ENCODE measurements at regions not wholly inside any gene's neighbourhood (a gene's known extent, or its start where the extent isn't known, plus 50 kb on each side); places are given as distances from the start of the nearest gene placed in this dataset.
A peak's percentile ranks its signal among the peaks of the same experiment; 100 is the strongest.

GRCh38 chrX:16444353-16444752, 205.6 kb upstream of the S100G start:
- Histone ChIP-seq H3K27me3 (peaks cover 0 to 4% of the 10 kb centered on the region in 2 donors), H3K27ac (no peak overlapping the region), H3K9me3 (no peaks in the 10 kb centered on the region), H3K4me3 (no peak overlapping the region), H3K36me3 (no peaks in the 10 kb centered on the region), H3K4me1 (no peaks in the 10 kb centered on the region)
- DNase-seq (no peak), ATAC-seq (no peak)
- intact Hi-C loops (cut with DNase I) = no loop called here
- no peak for TF ChIP-seq CTCF (IDR thresholded peaks at IDR 0.05)

GRCh38 chrX:16445166-16445752, 204.7 kb upstream of the S100G start:
- TF ChIP-seq CTCF (IDR thresholded peaks at IDR 0.05) = peak; percentile 36 to 63
- DNase-seq (peak in 1 of 4 donors; percentile 18), ATAC-seq (peak; percentile 77)
- H3K36me3 ChIP-seq = no peaks in the 10 kb centered on the region
- peaks cover 0 to 4% of the 10 kb centered on the region in 2 donors for H3K27me3 ChIP-seq
- H3K4me1 ChIP-seq = no peaks in the 10 kb centered on the region
- intact Hi-C loops (cut with DNase I) = no loop called here
- H3K9me3 ChIP-seq = no peaks in the 10 kb centered on the region
- no peak overlapping the region for H3K27ac ChIP-seq
- H3K4me3 ChIP-seq = no peak overlapping the region

- Histone ChIP-seq H3K27ac (no peak overlapping the region), H3K9me3 (no peaks in the 10 kb centered on the region), H3K4me1 (no peaks in the 10 kb centered on the region), H3K27me3 (no peaks in the 10 kb centered on the region), H3K36me3 (no peaks in the 10 kb centered on the region), H3K4me3 (no peak overlapping the region)
- no peak for TF ChIP-seq CTCF (IDR thresholded peaks at IDR 0.05)
- intact Hi-C loops (cut with DNase I) = no loop called here
- ATAC-seq (no peak), DNase-seq (no peak)
These were observed 198.6 kb upstream of the S100G start for GRCh38 chrX:16451334-16451733.

- Histone ChIP-seq H3K9me3 (no peaks in the 10 kb centered on the region), H3K27me3 (no peaks in the 10 kb centered on the region), H3K27ac (no peak overlapping the region), H3K4me3 (no peak overlapping the region), H3K36me3 (no peaks in the 10 kb centered on the region), H3K4me1 (no peaks in the 10 kb centered on the region)
- ATAC-seq = no peak
- intact Hi-C loops (cut with DNase I) = no loop called here
- no peak for TF ChIP-seq CTCF (IDR thresholded peaks at IDR 0.05)
- DNase-seq = no peak
These were observed 195.0 kb upstream of the S100G start for GRCh38 chrX:16454926-16455325.

- no peak for DNase-seq
- H3K4me1 ChIP-seq = no peaks in the 10 kb centered on the region
- intact Hi-C loops (cut with DNase I) = no loop called here
- ATAC-seq = no peak
- no peak overlapping the region for H3K4me3 ChIP-seq
- no peaks in the 10 kb centered on the region for H3K9me3 ChIP-seq
- no peaks in the 10 kb centered on the region for H3K36me3 ChIP-seq
- TF ChIP-seq CTCF (IDR thresholded peaks at IDR 0.05) = no peak
- H3K27ac ChIP-seq = no peak overlapping the region
- no peaks in the 10 kb centered on the region for H3K27me3 ChIP-seq
These were observed 192.7 kb upstream of the S100G start for GRCh38 chrX:16457239-16457638.

Data from left lung (tissue), 4 donors.